NB4 (cell line): ENCODE measurements at regions not wholly inside any gene's neighbourhood (a gene's known extent, or its start where the extent isn't known, plus 50 kb on each side); places are given as distances from the start of the nearest gene placed in this dataset.

Experiments
- DNase-seq: peaks from one replicate; pipeline ENCODE4 v3.0.0; 2010; ENCODE audit warnings: low read depth
- H3K4me3 ChIP-seq: one replicate; pipeline ENCODE4 v1.5.1; 2011; ENCODE audit warnings: mild to moderate bottlenecking, low read depth, low read length, moderate library complexity
- MYC ChIP-seq: IDR thresholded peaks from 2 replicates; pipeline ENCODE4 v1.6.1; 2011; ENCODE audit warnings: low read depth, low read length
- POLR2A ChIP-seq: IDR thresholded peaks from 2 replicates; pipeline ENCODE4 v1.6.1; 2011; ENCODE audit warnings: mild to moderate bottlenecking; ENCODE audit not compliant: insufficient read length; ENCODE audit errors: extremely low read depth
- TF ChIP-seq, protein P1 (sequence below): IDR thresholded peaks from one replicate; pipeline ENCODE4 v1.5.1; 2012; ENCODE audit warnings: low read depth, low read length
- TF ChIP-seq, protein P2 (sequence below): IDR thresholded peaks from 2 replicates; pipeline ENCODE4 v1.6.1; 2011; ENCODE audit warnings: low read depth, low read length

DNA sequence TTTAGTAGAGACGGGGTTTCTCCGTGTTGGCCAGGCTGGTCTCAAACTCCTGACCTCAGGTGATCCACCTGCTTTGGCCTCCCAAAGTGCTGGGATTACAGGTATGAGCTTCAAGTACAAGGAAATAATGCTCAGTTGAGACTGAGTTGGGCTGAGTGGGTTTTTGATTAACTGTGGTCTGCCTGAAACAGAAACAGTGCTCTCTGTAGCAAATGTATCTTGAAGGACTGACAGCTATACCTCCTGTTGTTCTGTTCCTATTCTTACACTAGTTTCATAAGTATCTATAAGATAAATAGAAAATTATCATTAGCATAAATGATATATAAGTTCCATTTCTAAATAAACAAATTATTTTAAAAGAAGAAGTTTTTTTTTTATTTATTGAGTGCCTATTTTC is 142.8 kb upstream of the PTPRK start:
- no peak overlapping the region for H3K4me3 ChIP-seq
- no peak for DNase-seq
- TF ChIP-seq, protein P1, sequence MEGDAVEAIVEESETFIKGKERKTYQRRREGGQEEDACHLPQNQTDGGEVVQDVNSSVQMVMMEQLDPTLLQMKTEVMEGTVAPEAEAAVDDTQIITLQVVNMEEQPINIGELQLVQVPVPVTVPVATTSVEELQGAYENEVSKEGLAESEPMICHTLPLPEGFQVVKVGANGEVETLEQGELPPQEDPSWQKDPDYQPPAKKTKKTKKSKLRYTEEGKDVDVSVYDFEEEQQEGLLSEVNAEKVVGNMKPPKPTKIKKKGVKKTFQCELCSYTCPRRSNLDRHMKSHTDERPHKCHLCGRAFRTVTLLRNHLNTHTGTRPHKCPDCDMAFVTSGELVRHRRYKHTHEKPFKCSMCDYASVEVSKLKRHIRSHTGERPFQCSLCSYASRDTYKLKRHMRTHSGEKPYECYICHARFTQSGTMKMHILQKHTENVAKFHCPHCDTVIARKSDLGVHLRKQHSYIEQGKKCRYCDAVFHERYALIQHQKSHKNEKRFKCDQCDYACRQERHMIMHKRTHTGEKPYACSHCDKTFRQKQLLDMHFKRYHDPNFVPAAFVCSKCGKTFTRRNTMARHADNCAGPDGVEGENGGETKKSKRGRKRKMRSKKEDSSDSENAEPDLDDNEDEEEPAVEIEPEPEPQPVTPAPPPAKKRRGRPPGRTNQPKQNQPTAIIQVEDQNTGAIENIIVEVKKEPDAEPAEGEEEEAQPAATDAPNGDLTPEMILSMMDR: no peak
- TF ChIP-seq, protein P2, sequence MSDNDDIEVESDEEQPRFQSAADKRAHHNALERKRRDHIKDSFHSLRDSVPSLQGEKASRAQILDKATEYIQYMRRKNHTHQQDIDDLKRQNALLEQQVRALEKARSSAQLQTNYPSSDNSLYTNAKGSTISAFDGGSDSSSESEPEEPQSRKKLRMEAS: no peak
- no peak for TF ChIP-seq MYC
- TF ChIP-seq POLR2A: no peak

DNA sequence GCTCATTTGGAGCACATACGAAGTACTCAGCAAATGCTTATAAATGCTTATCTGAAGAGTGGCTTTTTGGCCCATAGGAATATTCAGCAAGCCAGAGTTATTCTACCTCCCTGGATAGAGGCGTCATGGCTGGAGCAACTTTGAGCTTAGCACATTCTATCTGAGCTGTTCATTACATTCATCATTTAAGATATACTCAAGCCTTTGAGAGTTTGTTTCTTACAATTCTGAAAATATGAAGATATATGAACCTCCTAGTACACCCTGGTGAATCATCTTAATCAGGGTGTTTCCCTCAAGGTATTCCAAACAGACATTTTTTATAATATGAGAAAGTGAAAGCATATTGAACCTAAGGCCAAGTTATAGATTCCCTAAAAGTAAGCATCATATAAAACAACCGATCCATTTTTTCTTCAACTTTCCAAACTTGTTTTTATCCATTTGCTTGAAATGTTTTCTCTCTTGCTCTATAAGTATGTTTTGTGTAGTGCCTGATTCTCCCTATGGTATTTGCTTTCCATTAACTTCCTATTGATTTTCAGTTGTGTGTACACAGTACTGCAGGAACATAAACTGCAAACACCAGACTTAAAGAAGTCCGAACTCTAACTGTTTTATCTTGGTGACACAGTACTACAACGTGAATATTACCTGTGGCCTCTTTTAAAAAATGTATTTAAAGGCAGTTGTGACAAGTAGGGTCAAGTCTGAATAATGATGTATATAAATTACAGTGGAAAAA is 139.7 kb upstream of the PTPRK start:
- no peak for DNase-seq
- no peak for TF ChIP-seq POLR2A
- TF ChIP-seq, protein P1: no peak
- no peak for TF ChIP-seq MYC
- TF ChIP-seq, protein P2: no peak
- no peak overlapping the region for H3K4me3 ChIP-seq

DNA sequence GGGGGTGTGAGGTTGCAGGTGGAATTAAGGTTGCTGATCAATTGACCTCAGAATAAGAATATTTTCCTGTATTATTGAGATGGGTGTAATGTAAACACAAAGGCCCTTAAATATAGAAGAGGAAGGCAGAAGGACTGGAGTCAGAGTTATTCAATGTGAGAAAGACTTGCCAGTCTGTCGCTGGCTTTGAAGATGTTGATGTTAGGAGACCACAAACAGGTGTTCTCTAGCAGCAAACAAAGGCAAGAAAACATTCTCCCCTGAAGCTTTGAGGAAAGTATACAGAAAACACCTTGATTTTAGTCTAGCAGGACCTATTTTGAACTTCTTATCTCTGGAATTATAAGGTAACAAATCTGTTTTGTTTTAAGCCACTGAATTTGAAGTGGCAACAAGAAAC is 138.9 kb upstream of the PTPRK start:
- TF ChIP-seq, protein P1: no peak
- TF ChIP-seq POLR2A (no peak), MYC (no peak)
- TF ChIP-seq, protein P2: no peak
- no peak for DNase-seq
- H3K4me3 ChIP-seq: no peak overlapping the region

DNA sequence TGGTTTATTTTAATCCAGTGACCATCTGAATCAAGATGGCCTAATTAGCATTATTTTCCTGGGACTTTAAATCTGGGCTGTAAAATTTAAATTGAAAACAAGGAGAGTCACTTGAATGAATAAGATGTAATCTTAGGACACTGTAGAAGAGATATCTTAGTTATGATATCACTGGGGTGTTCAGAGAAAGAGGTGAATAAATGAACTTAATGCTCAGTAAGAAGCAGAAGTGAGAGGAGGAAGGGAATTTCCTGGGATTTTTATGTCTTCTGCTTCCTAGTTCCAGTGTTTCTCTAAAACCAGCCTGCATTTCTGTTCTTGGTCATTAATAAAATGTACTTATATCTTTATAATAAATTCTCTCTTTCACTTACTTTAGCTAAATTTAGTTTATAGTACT is 136.8 kb upstream of the PTPRK start:
- TF ChIP-seq, protein P2: no peak
- TF ChIP-seq MYC (no peak), POLR2A (no peak)
- TF ChIP-seq, protein P1: no peak
- DNase-seq: no peak

DNA sequence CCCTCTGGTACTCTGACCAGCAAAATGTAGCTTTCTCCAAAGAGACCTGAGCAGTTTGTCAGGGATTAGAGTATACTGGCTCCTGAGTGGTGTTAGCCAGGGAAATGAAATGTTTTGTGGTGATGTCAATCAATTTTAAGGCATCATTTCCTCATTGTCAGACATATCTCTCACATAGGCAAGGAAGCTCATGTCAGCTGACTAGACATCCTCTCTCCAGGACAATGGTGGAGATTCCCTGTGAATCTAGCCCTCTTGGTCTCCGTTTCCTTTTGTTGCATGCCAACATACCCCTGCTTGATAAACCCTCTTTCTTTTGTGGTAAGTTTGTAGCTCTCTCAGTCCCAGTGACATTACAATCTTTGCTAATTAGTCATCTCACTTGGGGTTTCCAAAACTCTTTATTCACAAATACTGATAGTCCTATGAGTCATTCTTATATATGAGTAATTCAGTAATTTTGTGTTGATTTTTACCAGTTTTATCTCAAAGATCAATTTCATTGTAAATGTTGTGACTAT is 135.6 kb upstream of the PTPRK start:
- no peak for DNase-seq
- no peak overlapping the region for H3K4me3 ChIP-seq
- TF ChIP-seq MYC (no peak), POLR2A (no peak)
- TF ChIP-seq, protein P1: no peak

More for the DNA sequence above, 136.8 kb upstream of the PTPRK start:
- H3K4me3 ChIP-seq: no peak overlapping the region
